Upper lobe of left lung (tissue), 6 donors: ENCODE measurements at regions not wholly inside any gene's neighbourhood (a gene's known extent, or its start where the extent isn't known, plus 50 kb on each side); places are given as distances from the start of the nearest gene placed in this dataset.

Source experiments
- ATAC-seq, 2 donors: fragments of 200-7000 bp; cut with Tn5 transposase; one replicate each; pipeline ENCODE4 v1.9.1; 2022; ENCODE audit warnings: mild to moderate bottlenecking in 2 of 2, moderate library complexity in 2 of 2; ENCODE audit not compliant: low FRiP score in 2 of 2
- DNase-seq, 2 donors: peaks; one replicate each; pipeline ENCODE4 v3.0.0-alpha.2; 2019 to 2020
- H3K27ac ChIP-seq, 4 donors: fragments of 200-600 bp; sonication (generic); one replicate each; pipeline ENCODE4 v1.5.1; 2016 to 2019
- H3K27me3 ChIP-seq, 4 donors: fragments of 200-600 bp; sonication (generic); one replicate each; pipeline ENCODE4 v1.5.1; 2017 to 2019
- H3K36me3 ChIP-seq, 4 donors: fragments of 200-600 bp; sonication (generic); one replicate each; pipeline ENCODE4 v1.5.1; 2016 to 2019
- H3K4me1 ChIP-seq, 4 donors: fragments of 200-600 bp; sonication (generic); one replicate each; pipeline ENCODE4 v1.5.1; 2018 to 2019
- H3K4me3 ChIP-seq, 4 donors: fragments of 200-600 bp; sonication (generic); one replicate each; pipeline ENCODE4 v1.5.1; 2017 to 2019; ENCODE audit warnings: mild to moderate bottlenecking in 2 of 4, moderate library complexity in 1 of 4
- H3K9me3 ChIP-seq, 4 donors: fragments of 200-600 bp; sonication (generic); one replicate each; pipeline ENCODE4 v1.5.1; 2018 to 2019
- EP300 ChIP-seq, 4 donors: sonication (generic); formaldehyde crosslinking; IDR thresholded peaks; one replicate each; pipeline ENCODE4 v1.5.1; 2017; ENCODE audit warnings: antibody characterized with exemption in 4 of 4, control low read depth in 2 of 4
- POLR2A ChIP-seq, 4 donors: fragments of 450-650 bp; IDR thresholded peaks; one replicate each; pipeline ENCODE4 v1.5.1; 2016 to 2017; ENCODE audit warnings: antibody characterized with exemption in 4 of 4, mild to moderate bottlenecking in 2 of 4
- POLR2AphosphoS5 ChIP-seq, 2 donors: sonication (generic); formaldehyde crosslinking; IDR thresholded peaks; one replicate each; pipeline ENCODE4 v1.5.1; 2017; ENCODE audit warnings: antibody characterized with exemption in 2 of 2
- WGBS, 2 donors: methylation state at CpG; one replicate each; pipeline ENCODE4 v1.1.5; 2017 to 2018; 5-methylcytosine and 5-hydroxymethylcytosine counted together
- TF ChIP-seq, protein P1 (sequence below), 6 experiments: fragments of 450-650 bp in 4 of 6; fragments of 200-600 bp in 2 of 6; sonication (generic) in 2 of 6; IDR thresholded peaks; one replicate each; pipeline ENCODE4 v1.5.1; 2016 to 2019; ENCODE audit warnings: antibody characterized with exemption in 6 of 6
- donor health status: DM: no; HTN: no; CAD: no; lungs with moderate emphysema.
- donor health status: DM: no; HTN: yes; CAD: no; lungs with severe emphysema.

- Histone ChIP-seq H3K36me3 (no peaks in the 10 kb centered on the region), H3K4me1 (no peaks in the 10 kb centered on the region), H3K27me3 (no peaks in the 10 kb centered on the region), H3K27ac (no peak overlapping the region), H3K9me3 (no peaks in the 10 kb centered on the region), H3K4me3 (no peak overlapping the region)
- DNase-seq (no peak), ATAC-seq (no peak)
- TF ChIP-seq POLR2AphosphoS5 (IDR thresholded peaks at IDR 0.05) (no peak), POLR2A (IDR thresholded peaks at IDR 0.05) (no peak), EP300 (IDR thresholded peaks at IDR 0.05) (no peak)
- TF ChIP-seq, protein P1, sequence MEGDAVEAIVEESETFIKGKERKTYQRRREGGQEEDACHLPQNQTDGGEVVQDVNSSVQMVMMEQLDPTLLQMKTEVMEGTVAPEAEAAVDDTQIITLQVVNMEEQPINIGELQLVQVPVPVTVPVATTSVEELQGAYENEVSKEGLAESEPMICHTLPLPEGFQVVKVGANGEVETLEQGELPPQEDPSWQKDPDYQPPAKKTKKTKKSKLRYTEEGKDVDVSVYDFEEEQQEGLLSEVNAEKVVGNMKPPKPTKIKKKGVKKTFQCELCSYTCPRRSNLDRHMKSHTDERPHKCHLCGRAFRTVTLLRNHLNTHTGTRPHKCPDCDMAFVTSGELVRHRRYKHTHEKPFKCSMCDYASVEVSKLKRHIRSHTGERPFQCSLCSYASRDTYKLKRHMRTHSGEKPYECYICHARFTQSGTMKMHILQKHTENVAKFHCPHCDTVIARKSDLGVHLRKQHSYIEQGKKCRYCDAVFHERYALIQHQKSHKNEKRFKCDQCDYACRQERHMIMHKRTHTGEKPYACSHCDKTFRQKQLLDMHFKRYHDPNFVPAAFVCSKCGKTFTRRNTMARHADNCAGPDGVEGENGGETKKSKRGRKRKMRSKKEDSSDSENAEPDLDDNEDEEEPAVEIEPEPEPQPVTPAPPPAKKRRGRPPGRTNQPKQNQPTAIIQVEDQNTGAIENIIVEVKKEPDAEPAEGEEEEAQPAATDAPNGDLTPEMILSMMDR (IDR thresholded peaks at IDR 0.05), result no peak
Measured at GRCh38 chr3:117252651-117253050, 543.1 kb downstream of the TUSC7 start.

DNA sequence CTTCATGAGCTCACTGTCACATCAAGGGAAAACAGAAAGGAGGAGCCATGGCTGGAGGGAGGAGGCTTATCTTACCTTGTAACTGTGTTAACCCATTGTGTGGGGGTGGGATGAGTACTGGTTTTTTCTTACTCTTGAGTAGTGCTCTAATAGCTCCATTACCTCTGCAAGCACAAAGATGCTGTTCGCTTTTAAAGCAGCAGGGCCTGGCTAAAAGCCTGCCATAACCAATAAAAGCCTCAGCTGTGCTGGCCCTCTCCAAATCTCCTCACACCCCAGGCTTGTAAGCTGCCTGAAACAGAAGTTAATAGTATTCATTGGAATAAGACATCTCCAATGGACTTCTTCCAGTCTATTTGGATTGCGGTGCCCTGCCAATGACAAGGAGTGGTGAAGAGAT lies 544.1 kb downstream of the TUSC7 start:
- no peak for DNase-seq
- H3K36me3 ChIP-seq, result no peaks in the 10 kb centered on the region
- WGBS, 2 donors, result 89 to 100% methylated on average over 2 of the region's 2 CpGs
- TF ChIP-seq POLR2A (IDR thresholded peaks at IDR 0.05), result no peak
- no peak for TF ChIP-seq POLR2AphosphoS5 (IDR thresholded peaks at IDR 0.05)
- no peak for TF ChIP-seq EP300 (IDR thresholded peaks at IDR 0.05)
- TF ChIP-seq, protein P1 (IDR thresholded peaks at IDR 0.05), result no peak
- no peaks in the 10 kb centered on the region for H3K4me1 ChIP-seq
- H3K4me3 ChIP-seq, result no peak overlapping the region
- H3K27ac ChIP-seq, result no peak overlapping the region
- no peaks in the 10 kb centered on the region for H3K9me3 ChIP-seq
- H3K27me3 ChIP-seq, result no peaks in the 10 kb centered on the region
- no peak for ATAC-seq

GRCh38 chr3:117254985-117255384 lies 545.4 kb downstream of the TUSC7 start:
- no peaks in the 10 kb centered on the region for H3K27me3 ChIP-seq
- no peak for TF ChIP-seq POLR2A (IDR thresholded peaks at IDR 0.05)
- no peak for TF ChIP-seq POLR2AphosphoS5 (IDR thresholded peaks at IDR 0.05)
- TF ChIP-seq EP300 (IDR thresholded peaks at IDR 0.05), result no peak
- TF ChIP-seq, protein P1 (IDR thresholded peaks at IDR 0.05), result no peak
- no peak for ATAC-seq
- H3K4me1 ChIP-seq, result no peaks in the 10 kb centered on the region
- no peak for DNase-seq
- 80 to 94% methylated on average over 3 of the region's 3 CpGs for whole genome bisulfite sequencing, 2 donors
- H3K27ac ChIP-seq, result no peak overlapping the region
- H3K36me3 ChIP-seq, result no peaks in the 10 kb centered on the region
- H3K4me3 ChIP-seq, result no peak overlapping the region
- no peaks in the 10 kb centered on the region for H3K9me3 ChIP-seq

GRCh38 chr3:117255736-117256135 lies 546.2 kb downstream of the TUSC7 start:
- no peaks in the 10 kb centered on the region for H3K4me1 ChIP-seq
- no peaks in the 10 kb centered on the region for H3K9me3 ChIP-seq
- H3K36me3 ChIP-seq, result no peaks in the 10 kb centered on the region
- no peak overlapping the region for H3K27ac ChIP-seq
- H3K27me3 ChIP-seq, result no peaks in the 10 kb centered on the region
- no peak overlapping the region for H3K4me3 ChIP-seq
- WGBS, 2 donors, result 92 to 97% methylated on average over 1 of the region's 1 CpG
- ATAC-seq (no peak), DNase-seq (no peak)
- no peak for TF ChIP-seq EP300 (IDR thresholded peaks at IDR 0.05)
- TF ChIP-seq POLR2A (IDR thresholded peaks at IDR 0.05), result no peak
- TF ChIP-seq, protein P1 (IDR thresholded peaks at IDR 0.05), result no peak
- TF ChIP-seq POLR2AphosphoS5 (IDR thresholded peaks at IDR 0.05), result no peak

DNA sequence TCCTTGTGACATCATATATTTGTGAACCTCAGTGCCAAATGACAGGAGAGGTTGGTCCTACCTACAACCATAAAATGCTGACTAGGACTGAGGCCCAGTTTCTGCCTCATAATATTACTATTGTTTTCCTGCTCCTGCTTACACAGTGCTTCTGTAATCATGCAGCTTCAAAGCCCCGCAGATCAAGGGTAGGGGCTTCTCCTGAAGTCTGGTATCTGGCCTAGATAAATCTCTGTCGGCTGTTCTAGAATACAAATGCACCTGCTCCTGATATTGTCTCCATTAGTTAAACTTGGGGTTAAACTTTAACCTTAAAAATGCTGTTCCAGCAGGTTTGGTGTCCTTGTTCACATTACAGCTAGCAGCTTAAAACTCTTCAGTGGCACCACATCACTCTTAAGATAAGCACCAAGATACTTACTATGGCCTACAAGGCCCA lies 552.4 kb downstream of the TUSC7 start:
- no peak overlapping the region for H3K27ac ChIP-seq
- TF ChIP-seq POLR2AphosphoS5 (IDR thresholded peaks at IDR 0.05), result no peak
- TF ChIP-seq, protein P1 (IDR thresholded peaks at IDR 0.05), result no peak
- no peak for TF ChIP-seq EP300 (IDR thresholded peaks at IDR 0.05)
- no peak for TF ChIP-seq POLR2A (IDR thresholded peaks at IDR 0.05)
- WGBS, 2 donors, result 23 to 63% methylated on average over 2 of the region's 2 CpGs
- DNase-seq, result no peak
- H3K27me3 ChIP-seq, result no peaks in the 10 kb centered on the region
- ATAC-seq, result no peak
- no peaks in the 10 kb centered on the region for H3K9me3 ChIP-seq
- no peak overlapping the region for H3K4me3 ChIP-seq
- H3K36me3 ChIP-seq, result no peaks in the 10 kb centered on the region
- no peaks in the 10 kb centered on the region for H3K4me1 ChIP-seq
